GM12878 (cell line): ENCODE measurements at regions not wholly inside any gene's neighbourhood (a gene's known extent, or its start where the extent isn't known, plus 50 kb on each side); places are given as distances from the start of the nearest gene placed in this dataset.

Source experiments
- ATAC-seq: fragments of 200-7000 bp; cut with Tn5 transposase; 3 replicates; pipeline ENCODE4 v1.9.1; 2020; ENCODE audit warnings: mild to moderate bottlenecking, moderate library complexity
- BruUV-seq: library from RNA; stranded (reverse); fragments of 400-500 nt; replicated peaks from 2 replicates; lab custom pipeline; 2021; lab: Mats Ljungman, UMichigan
- CTCF ChIA-PET: fragments of 300-600 bp; sonication (Branson Sonifier 250); formaldehyde crosslinking; extraction: SDS; loops from one replicate; lab custom pipeline; 2021; ENCODE audit warnings: inconsistent platforms; lab: Yijun Ruan, JAX
- POLR2A ChIA-PET: fragments of 350-600 bp; formaldehyde crosslinking; extraction: SDS; loops from one replicate; lab custom pipeline; 2021; ENCODE audit warnings: inconsistent platforms; lab: Charles Lee
- RAD21 ChIA-PET: fragments of 300-600 bp; sonication (Branson Sonifier 250); formaldehyde crosslinking; loops from one replicate; lab custom pipeline; 2023; ENCODE audit warnings: antibody characterized with exemption; ENCODE audit not compliant: unreplicated experiment; lab: Charles Lee
- SMC1A ChIA-PET: fragments of 300-600 bp; sonication (Branson Sonifier 250); formaldehyde crosslinking; loops from one replicate; lab custom pipeline; 2023; ENCODE audit not compliant: unreplicated experiment, uncharacterized antibody; lab: Charles Lee
- DNase-seq: peaks from one replicate; pipeline ENCODE4 v3.0.0-alpha.2; 2011; ENCODE audit warnings: low read depth, low spot score
- FAIRE-seq: peaks from 3 replicates; lab custom pipeline; 2011; peaks lifted over from hg19 to GRCh38; lab: Jason Lieb, UNC
- H2AFZ ChIP-seq: 2 replicates; pipeline ENCODE4 v1.6.0; 2011; ENCODE audit warnings: low read depth, low read length, control low read depth; ENCODE audit not compliant: control insufficient read depth
- H3K27ac ChIP-seq: 2 replicates; pipeline ENCODE4 v1.5.1; 2011; ENCODE audit warnings: control low read depth; ENCODE audit not compliant: control insufficient read depth, insufficient read depth
- H3K27me3 ChIP-seq, 2 experiments: replicated peaks in 1 of 2; 2 replicates each; pipeline versions ENCODE4 v1.6.0 to v1.6.1; 2011; ENCODE audit warnings: low read length in 1 of 2; ENCODE audit not compliant: control insufficient read depth in 2 of 2, insufficient read depth in 2 of 2
- H3K36me3 ChIP-seq, 2 experiments: 2 replicates each; pipeline ENCODE4 v1.5.1; 2011; ENCODE audit warnings: low read length in 1 of 2; ENCODE audit not compliant: control insufficient read depth in 2 of 2, insufficient read depth in 2 of 2
- H3K4me1 ChIP-seq: 2 replicates; pipeline ENCODE4 v1.6.1; 2011; ENCODE audit warnings: mild to moderate bottlenecking, low read length, moderate library complexity, mixed read lengths; ENCODE audit not compliant: control insufficient read depth, insufficient read depth
- H3K4me2 ChIP-seq: 2 replicates; pipeline ENCODE4 v1.6.0; 2011; ENCODE audit warnings: control low read depth; ENCODE audit not compliant: control insufficient read depth, insufficient read depth
- H3K4me3 ChIP-seq: fragments of 200-600 bp; sonication (generic); 2 replicates; pipeline ENCODE4 v1.5.1; 2016
- H3K79me2 ChIP-seq: 2 replicates; pipeline ENCODE4 v1.6.0; 2011; ENCODE audit warnings: low read length; ENCODE audit not compliant: control insufficient read depth, insufficient read depth
- H3K9ac ChIP-seq: 2 replicates; pipeline ENCODE4 v1.8.0; 2011; ENCODE audit warnings: low read length, control low read depth, mixed read lengths; ENCODE audit not compliant: control insufficient read depth, insufficient read depth
- H3K9me3 ChIP-seq: replicated peaks from 3 replicates; pipeline ENCODE4 v1.5.1; 2011; ENCODE audit warnings: mild to moderate bottlenecking, low read length; ENCODE audit not compliant: control insufficient read depth, insufficient read depth
- H4K20me1 ChIP-seq: 2 replicates; pipeline ENCODE4 v1.6.0; 2011; ENCODE audit not compliant: control insufficient read depth, insufficient read depth
- JUND ChIP-seq: IDR thresholded peaks from 2 replicates; pipeline ENCODE4 v1.6.1; 2012; ENCODE audit warnings: low read depth, mild to moderate bottlenecking, low read length, improper control_type of control experiment, moderate library complexity
- NR2C1 ChIP-seq: fragments of 450-650 bp; IDR thresholded peaks from 2 replicates; pipeline ENCODE4 v1.6.1; 2017; ENCODE audit warnings: antibody characterized with exemption, mild to moderate bottlenecking, moderate library complexity
- RELB ChIP-seq: fragments of 450-650 bp; IDR thresholded peaks from 2 replicates; pipeline ENCODE4 v1.6.1; 2017; ENCODE audit warnings: low read depth, mild to moderate bottlenecking, moderate library complexity
- RUNX3 ChIP-seq: IDR thresholded peaks from 2 replicates; pipeline ENCODE4 v1.6.1; 2012; ENCODE audit warnings: low read length, inconsistent platforms
- SMARCA5 ChIP-seq: fragments of 450-650 bp; IDR thresholded peaks from 2 replicates; pipeline ENCODE4 v1.6.1; 2017; ENCODE audit warnings: mild to moderate bottlenecking
- SPI1 ChIP-seq: IDR thresholded peaks from 2 replicates; pipeline ENCODE4 v1.6.1; 2011; ENCODE audit warnings: low read depth, mild to moderate bottlenecking, low read length, moderate library complexity, borderline replicate concordance; ENCODE audit not compliant: insufficient read depth
- YBX1 ChIP-seq: fragments of 450-650 bp; IDR thresholded peaks from 2 replicates; pipeline ENCODE4 v1.6.1; 2016; ENCODE audit warnings: antibody characterized with exemption
- WGBS: methylation state at CpG from one replicate; pipeline ENCODE4 v1.1.6; 2016; ENCODE audit warnings: low lambda C conversion rate; ENCODE audit not compliant: insufficient replicate concordance, insufficient coverage; ENCODE audit errors: missing lambda C conversion rate; 5-methylcytosine and 5-hydroxymethylcytosine counted together
- in situ Hi-C: fragments of 300-500 bp; cut with MboI; formaldehyde crosslinking; loops from 9 replicates; pipeline ENCODE4 v1.14.3; 2018; ENCODE audit warnings: mixed read lengths
- intact Hi-C: fragments of 100-400 bp; cut with micrococcal nuclease; formaldehyde crosslinking; loops from one replicate; pipeline ENCODE4 v1.14.2; 2022; ENCODE audit not compliant: unreplicated experiment

GRCh38 chr14:29163109-29163508, 396.5 kb downstream of the FOXG1 start:
- POLR2A ChIA-PET, result no interaction called here
- in situ Hi-C loops, result no loop called here

GRCh38 chr14:29165431-29165830, 398.8 kb downstream of the FOXG1 start:
- no TSS peak for BruUV-seq
- FAIRE-seq, result no peak
- H2AFZ ChIP-seq, result no peak overlapping the region
- in situ Hi-C loops (no loop called here), intact Hi-C loops (no loop called here)
- ChIA-PET RAD21 (no interaction called here), SMC1A (no interaction called here), POLR2A (no interaction called here), CTCF (no interaction called here)
- H3K27me3 ChIP-seq, result no peaks in the 10 kb centered on the region
- H3K4me3 ChIP-seq, result no peak overlapping the region
- H4K20me1 ChIP-seq, result no peaks in the 10 kb centered on the region
- H3K27ac ChIP-seq, result no peak overlapping the region
- H3K36me3 ChIP-seq, result no peaks in the 10 kb centered on the region
- DNase-seq, result no peak
- H3K79me2 ChIP-seq, result no peaks in the 10 kb centered on the region
- no peak overlapping the region for H3K9ac ChIP-seq
- no peaks in the 10 kb centered on the region for H3K9me3 ChIP-seq
- 0% methylated on average over 1 of the region's 1 CpG for WGBS
- no peak for TF ChIP-seq YBX1
- TF ChIP-seq SPI1, result peak; percentile 38; the same call in 1 of the 2 replicates
- no peaks in the 10 kb centered on the region for H3K4me1 ChIP-seq
- H3K4me2 ChIP-seq, result no peak overlapping the region
- no peak for ATAC-seq

More at GRCh38 chr14:29163109-29163508, 396.5 kb downstream of the FOXG1 start:
- no peak for DNase-seq
- 2% methylated on average over 2 of the region's 2 CpGs for WGBS
- ChIA-PET CTCF (no interaction called here), SMC1A (interaction anchor here (1.2 kb wide), 1 partner anchor 13 kb away, joined by 3 read pairs; no protein-coding TSS in a partner anchor), RAD21 (no interaction called here)
- no peak for TF ChIP-seq RELB
- TF ChIP-seq SMARCA5, result no peak
- no peak for TF ChIP-seq JUND
- no peak for TF ChIP-seq NR2C1
- TF ChIP-seq RUNX3, result no peak
- Histone ChIP-seq H3K27ac (no peak overlapping the region), H2AFZ (no peak overlapping the region), H3K27me3 (no peaks in the 10 kb centered on the region), H3K9ac (no peak overlapping the region), H3K36me3 (no peaks in the 10 kb centered on the region), H3K4me1 (no peaks in the 10 kb centered on the region), H3K4me2 (no peak overlapping the region), H4K20me1 (no peaks in the 10 kb centered on the region), H3K4me3 (no peak overlapping the region), H3K9me3 (no peaks in the 10 kb centered on the region), H3K79me2 (no peaks in the 10 kb centered on the region)
- BruUV-seq, result no TSS peak
- intact Hi-C loops, result no loop called here
- no peak for ATAC-seq
- FAIRE-seq, result no peak
